HG02588 (cell line): ENCODE measurements at regions not wholly inside any gene's neighbourhood (a gene's known extent, or its start where the extent isn't known, plus 50 kb on each side); places are given as distances from the start of the nearest gene placed in this dataset.

Source experiments
- ATAC-seq: cut with Tn5 transposase; IDR thresholded peaks from one replicate; pipeline ENCODE4 v1.9.1; 2021; ENCODE audit warnings: mild to moderate bottlenecking, moderate library complexity; ENCODE audit not compliant: unreplicated experiment

- no peak for ATAC-seq
Measured at GRCh38 chr13:76379341-76380105, 506.7 kb downstream of the KCTD12 start.

DNA sequence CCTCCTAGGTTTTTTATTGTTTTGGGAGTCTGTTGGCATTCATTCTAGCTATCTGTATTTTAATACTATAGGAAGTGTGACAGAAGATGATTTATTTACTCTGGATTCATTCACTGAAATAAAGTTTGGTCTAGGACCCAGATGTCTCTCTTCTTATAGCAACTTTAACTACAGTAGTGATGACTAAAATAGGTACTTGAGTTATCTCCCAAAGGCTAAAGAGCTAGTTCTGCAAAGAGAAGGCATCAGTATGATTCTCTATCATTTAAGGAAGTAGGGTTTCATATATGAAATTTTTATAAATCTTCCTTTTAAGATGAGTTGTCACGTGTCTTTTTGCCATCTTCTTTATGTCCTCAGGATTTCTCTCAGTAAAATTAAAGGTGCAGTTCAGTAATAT, 507.4 kb downstream of the KCTD12 start:
- ATAC-seq, result no peak

GRCh38 chr13:76363682-76364289, 522.4 kb downstream of the KCTD12 start:
- no peak for ATAC-seq

- no peak for ATAC-seq
Measured at GRCh38 chr13:76361868-76362267, 524.3 kb downstream of the KCTD12 start.

DNA sequence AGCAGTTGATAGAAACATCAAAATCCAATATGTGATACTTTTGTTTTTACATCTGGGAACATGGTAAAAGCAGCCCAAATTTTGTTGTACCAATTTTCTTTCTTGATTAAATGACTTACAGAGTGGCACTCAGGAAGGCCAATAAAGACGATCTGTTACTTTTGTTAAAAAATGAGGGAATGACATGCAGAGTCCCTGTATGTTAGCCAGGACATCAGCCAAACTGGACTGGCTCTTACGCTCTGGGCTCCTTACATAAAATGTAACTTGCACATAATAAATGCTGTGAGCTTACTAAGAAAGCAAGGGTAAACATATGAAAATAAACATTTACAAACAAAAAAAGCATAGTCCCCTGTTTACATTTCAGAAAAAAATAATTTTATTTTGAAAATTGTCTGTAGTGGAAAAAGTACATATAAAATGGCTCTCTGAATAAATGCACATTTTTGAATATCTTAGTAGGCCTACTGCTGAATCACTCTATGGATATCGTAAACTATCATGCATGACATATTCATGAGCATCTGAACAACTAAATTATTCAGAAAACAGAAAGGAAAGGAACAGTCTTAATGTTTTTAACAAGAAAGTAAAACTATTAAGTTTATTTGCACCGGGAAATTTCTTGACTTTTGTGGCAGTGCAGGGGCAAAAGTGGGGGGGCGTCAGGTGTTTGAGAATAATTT, 534.5 kb downstream of the KCTD12 start:
- ATAC-seq, result no peak

- ATAC-seq, result no peak
Measured at GRCh38 chr13:76350399-76350798, 535.8 kb downstream of the KCTD12 start.

GRCh38 chr13:76349700-76350099, 536.5 kb downstream of the KCTD12 start:
- ATAC-seq, result no peak

GRCh38 chr13:76339649-76340048, 546.6 kb downstream of the KCTD12 start:
- no peak for ATAC-seq

GRCh38 chr13:76338003-76338402, 548.2 kb downstream of the KCTD12 start:
- no peak for ATAC-seq

DNA sequence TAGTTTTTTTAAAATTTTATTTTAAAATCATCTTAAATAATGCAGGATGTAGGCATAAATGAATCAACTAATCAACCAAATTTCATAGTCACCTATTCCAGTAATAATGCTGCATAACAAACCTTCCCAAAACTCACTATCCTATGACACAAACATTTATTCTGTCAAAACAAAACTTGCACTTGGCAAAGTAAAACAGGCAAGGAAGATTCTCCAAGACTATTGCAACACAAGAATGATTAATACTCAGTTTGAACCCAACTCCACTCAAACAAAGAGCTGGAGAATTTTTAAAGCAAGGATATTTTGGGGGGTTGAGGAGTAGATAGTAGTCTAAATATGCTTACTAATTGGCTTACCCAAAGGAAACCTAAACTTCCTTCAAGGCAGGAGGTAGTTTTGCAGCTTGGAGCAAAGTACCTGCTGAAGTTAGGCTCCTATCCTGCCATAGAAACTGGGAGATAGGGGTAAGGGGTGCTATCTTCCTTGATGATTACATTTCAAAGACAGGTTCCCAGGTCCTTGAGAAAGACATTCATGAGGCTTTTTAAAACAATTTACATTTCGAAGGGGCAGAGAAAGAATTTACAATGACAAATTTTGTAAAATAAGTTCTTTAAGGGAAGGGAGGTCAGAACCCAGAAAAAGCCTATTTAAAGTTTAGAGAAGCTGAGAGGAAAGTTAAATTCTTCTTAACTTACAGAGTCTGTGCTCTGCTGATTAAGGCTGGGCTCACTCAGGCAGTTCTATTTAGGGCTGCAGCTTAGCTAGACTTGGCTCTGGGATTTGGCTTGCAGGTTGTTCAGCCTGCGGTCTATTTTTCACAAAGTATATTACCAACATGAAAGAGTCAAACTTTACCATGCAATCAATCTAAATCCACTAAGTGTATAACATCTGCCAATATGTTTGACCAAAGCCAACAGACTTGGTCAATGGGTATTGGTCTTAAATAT, 549.0 kb downstream of the KCTD12 start:
- ATAC-seq, result no peak

DNA sequence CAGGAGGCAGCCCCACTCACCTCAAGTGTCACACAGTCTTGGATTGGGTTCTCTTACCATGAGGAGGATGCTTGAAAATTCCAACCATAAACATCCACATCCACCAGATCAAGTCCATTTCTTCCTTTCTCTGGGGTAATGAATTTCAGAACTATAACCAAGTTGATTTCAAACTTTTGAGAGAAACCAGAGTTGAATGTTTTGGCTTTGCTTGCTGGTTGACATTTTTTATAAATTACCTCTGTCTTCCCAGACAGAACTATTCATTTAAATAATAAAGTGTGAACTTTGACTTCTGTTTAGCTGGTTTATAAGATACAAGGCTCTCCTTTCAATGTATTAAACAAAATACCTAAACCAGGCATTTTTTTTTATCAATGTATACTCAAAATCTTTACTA, 550.7 kb downstream of the KCTD12 start:
- no peak for ATAC-seq

- ATAC-seq, result no peak
Measured at GRCh38 chr13:76331943-76332712, 554.1 kb downstream of the KCTD12 start.

DNA sequence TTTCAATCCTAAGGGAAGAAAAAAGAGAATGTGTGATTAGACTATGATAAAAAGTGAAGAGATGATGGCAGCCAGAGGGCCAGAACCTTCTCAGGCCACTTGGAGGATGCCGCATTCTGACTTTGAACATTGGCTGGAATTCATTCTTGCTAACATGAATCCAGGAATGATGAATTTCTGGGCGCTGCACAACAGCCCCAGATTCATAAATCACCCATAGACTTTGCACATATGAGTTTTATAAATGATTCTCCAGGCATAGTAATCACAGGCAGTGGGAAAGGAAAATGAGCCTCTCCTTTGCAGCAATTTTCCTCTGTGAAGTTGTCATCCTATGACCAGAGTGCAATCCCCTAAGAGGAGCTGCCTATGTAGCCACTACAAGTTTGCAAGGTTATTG, 555.4 kb downstream of the KCTD12 start:
- no peak for ATAC-seq

GRCh38 chr13:76329866-76330580, 556.2 kb downstream of the KCTD12 start:
- no peak for ATAC-seq

- no peak for ATAC-seq
Measured at GRCh38 chr13:76329004-76329403, 557.2 kb downstream of the KCTD12 start.

DNA sequence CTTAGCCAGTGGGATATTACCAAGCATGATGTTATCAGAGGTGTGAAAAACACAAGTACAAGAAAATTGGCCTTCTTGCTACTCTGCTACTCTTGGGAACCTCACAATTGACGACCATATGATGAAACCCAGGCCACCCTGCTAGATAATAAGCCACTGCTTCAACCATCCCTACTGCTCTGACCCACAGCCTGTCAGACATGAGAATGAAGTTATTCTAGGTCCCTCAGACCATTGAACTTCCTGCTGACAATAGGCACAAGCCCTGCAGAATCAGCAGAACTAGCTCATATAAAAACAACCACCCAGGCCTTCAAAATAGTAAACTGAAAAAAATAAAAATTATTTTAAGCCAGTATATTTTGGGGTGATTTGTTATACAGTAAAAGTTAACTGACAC, 559.9 kb downstream of the KCTD12 start:
- ATAC-seq, result no peak

- ATAC-seq, result no peak
Measured at GRCh38 chr13:76319921-76320320, 566.3 kb downstream of the KCTD12 start.

- no peak for ATAC-seq
Measured at GRCh38 chr13:76316998-76317527, 569.1 kb downstream of the KCTD12 start.

- no peak for ATAC-seq
Measured at GRCh38 chr13:76314495-76314894, 571.7 kb downstream of the KCTD12 start.
